ENCODE measurements at regions not wholly inside any gene's neighbourhood (a gene's known extent, or its start where the extent isn't known, plus 50 kb on each side); places are given as distances from the start of the nearest gene placed in this dataset.

GRCh38 chr18:40769786-40770185, 1185.2 kb upstream of the PIK3C3 start:
- TF ChIP-seq POLR2A (IDR thresholded peaks at IDR 0.05) (no peak), EP300 (IDR thresholded peaks at IDR 0.05) (no peak), POLR2AphosphoS5 (IDR thresholded peaks at IDR 0.05) (no peak), CTCF (IDR thresholded peaks at IDR 0.05) (no peak)
- Histone ChIP-seq H3K9me3 (no peaks in the 10 kb centered on the region), H3K27me3 (no peaks in the 10 kb centered on the region), H3K36me3 (no peaks in the 10 kb centered on the region), H3K4me3 (no peak overlapping the region), H3K27ac (no peak overlapping the region), H3K4me1 (no peaks in the 10 kb centered on the region)
- WGBS: 60% methylated on average over 2 of the region's 2 CpGs
- no peak for DNase-seq (ENCODE audit: low spot score in 2 of 2)

- DNase-seq (ENCODE audit: low spot score in 2 of 2): no peak
- Histone ChIP-seq H3K27ac (no peak overlapping the region), H3K4me1 (no peaks in the 10 kb centered on the region), H3K36me3 (no peaks in the 10 kb centered on the region), H3K27me3 (no peaks in the 10 kb centered on the region), H3K4me3 (no peak overlapping the region), H3K9me3 (no peaks in the 10 kb centered on the region)
- 81% methylated on average over 6 of the region's 6 CpGs for WGBS
- no peak for TF ChIP-seq POLR2A (IDR thresholded peaks at IDR 0.05)
- no peak for TF ChIP-seq POLR2AphosphoS5 (IDR thresholded peaks at IDR 0.05)
- TF ChIP-seq EP300 (IDR thresholded peaks at IDR 0.05): no peak
- TF ChIP-seq CTCF (IDR thresholded peaks at IDR 0.05): no peak
Observed at GRCh38 chr18:40760251-40760650, 1194.8 kb upstream of the PIK3C3 start.

- Histone ChIP-seq H3K4me3 (no peak overlapping the region), H3K9me3 (no peaks in the 10 kb centered on the region), H3K27me3 (no peaks in the 10 kb centered on the region), H3K4me1 (no peaks in the 10 kb centered on the region), H3K27ac (no peak overlapping the region), H3K36me3 (no peaks in the 10 kb centered on the region)
- no peak for DNase-seq (ENCODE audit: low spot score in 2 of 2)
- WGBS: 63% methylated on average over 1 of the region's 1 CpG
- TF ChIP-seq POLR2AphosphoS5 (IDR thresholded peaks at IDR 0.05) (no peak), POLR2A (IDR thresholded peaks at IDR 0.05) (no peak), EP300 (IDR thresholded peaks at IDR 0.05) (no peak), CTCF (IDR thresholded peaks at IDR 0.05) (no peak)
Observed at GRCh38 chr18:40754477-40754876, 1200.6 kb upstream of the PIK3C3 start.

- TF ChIP-seq POLR2A (IDR thresholded peaks at IDR 0.05) (no peak), POLR2AphosphoS5 (IDR thresholded peaks at IDR 0.05) (no peak), EP300 (IDR thresholded peaks at IDR 0.05) (no peak), CTCF (IDR thresholded peaks at IDR 0.05) (no peak)
- H3K27me3 ChIP-seq: no peaks in the 10 kb centered on the region
- DNase-seq (ENCODE audit: low spot score in 2 of 2): no peak
- no peaks in the 10 kb centered on the region for H3K4me1 ChIP-seq
- 73% methylated on average over 4 of the region's 4 CpGs for WGBS
- no peak overlapping the region for H3K27ac ChIP-seq
- H3K4me3 ChIP-seq: no peak overlapping the region
- no peaks in the 10 kb centered on the region for H3K36me3 ChIP-seq
- H3K9me3 ChIP-seq: no peaks in the 10 kb centered on the region
Observed at GRCh38 chr18:40752316-40752715, 1202.7 kb upstream of the PIK3C3 start.

- DNase-seq (ENCODE audit: low spot score in 2 of 2): no peak
- no peak for TF ChIP-seq POLR2AphosphoS5 (IDR thresholded peaks at IDR 0.05)
- Histone ChIP-seq H3K4me1 (no peaks in the 10 kb centered on the region), H3K9me3 (no peaks in the 10 kb centered on the region), H3K4me3 (no peak overlapping the region), H3K27me3 (no peaks in the 10 kb centered on the region), H3K27ac (no peak overlapping the region), H3K36me3 (no peaks in the 10 kb centered on the region)
- 32% methylated on average over 2 of the region's 2 CpGs for WGBS
Observed at GRCh38 chr18:40751186-40751585, 1203.8 kb upstream of the PIK3C3 start.

GRCh38 chr18:40739029-40739428, 1216.0 kb upstream of the PIK3C3 start:
- TF ChIP-seq POLR2A (IDR thresholded peaks at IDR 0.05): no peak
- no peak for TF ChIP-seq EP300 (IDR thresholded peaks at IDR 0.05)
- no peak for TF ChIP-seq CTCF (IDR thresholded peaks at IDR 0.05)
- no peak for TF ChIP-seq POLR2AphosphoS5 (IDR thresholded peaks at IDR 0.05)
- H3K36me3 ChIP-seq: no peaks in the 10 kb centered on the region
- no peaks in the 10 kb centered on the region for H3K4me1 ChIP-seq
- no peaks in the 10 kb centered on the region for H3K9me3 ChIP-seq
- no peaks in the 10 kb centered on the region for H3K27me3 ChIP-seq
- H3K4me3 ChIP-seq: no peak overlapping the region
- H3K27ac ChIP-seq: no peak overlapping the region
- no peak for DNase-seq (ENCODE audit: low spot score in 2 of 2)
- 56% methylated on average over 1 of the region's 1 CpG for whole genome bisulfite sequencing
